ENCODE measurements at regions not wholly inside any gene's neighbourhood (a gene's known extent, or its start where the extent isn't known, plus 50 kb on each side); places are given as distances from the start of the nearest gene placed in this dataset.

DNA sequence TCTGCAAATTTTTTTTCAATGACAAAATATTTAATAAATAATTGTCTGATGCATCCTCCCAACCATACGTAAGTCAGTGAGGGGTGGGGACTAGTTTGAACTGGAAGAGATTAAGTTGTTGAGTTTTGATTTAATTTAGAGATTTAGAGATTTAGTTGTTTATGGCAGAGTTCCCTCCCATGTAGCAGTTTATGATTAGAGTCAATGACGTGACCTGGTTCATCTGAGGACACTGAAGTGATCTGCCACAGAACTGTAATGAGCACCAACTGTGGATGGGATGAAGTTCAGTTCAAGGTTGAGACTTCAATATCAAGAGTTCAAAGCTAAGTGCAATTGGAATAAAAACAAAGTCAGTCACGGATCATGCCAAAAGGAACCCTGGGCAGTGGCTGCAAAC is 609.3 kb downstream of the NOVA1 start:
- no peak for DNase-seq (ENCODE audit: low read depth)

DNA sequence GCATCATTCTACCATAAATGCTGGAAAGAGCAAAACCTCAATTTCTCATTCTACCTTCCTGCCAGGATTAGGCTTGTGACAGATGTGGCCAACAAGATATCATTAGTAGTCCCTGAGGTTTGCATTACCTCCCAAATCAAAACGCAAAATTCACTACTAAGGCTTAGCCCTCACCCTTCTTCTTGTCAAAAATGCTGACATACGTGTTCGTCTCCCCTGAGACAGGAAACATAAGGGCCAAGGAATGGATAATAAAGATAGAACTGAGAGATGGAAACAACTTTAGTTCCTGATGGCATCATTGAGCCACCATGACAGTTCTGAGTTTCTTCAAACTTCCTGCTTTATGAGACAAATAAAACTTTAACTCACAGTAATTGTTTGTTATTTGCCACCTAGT is 642.1 kb downstream of the NOVA1 start:
- DNase-seq (ENCODE audit: low read depth), result no peak

GRCh38 chr14:25953532-25954139 is 644.2 kb downstream of the NOVA1 start:
- no peak for DNase-seq (ENCODE audit: low read depth)

GRCh38 chr14:25945746-25946145 is 652.1 kb downstream of the NOVA1 start:
- no peak for DNase-seq (ENCODE audit: low read depth)

GRCh38 chr14:25944020-25944419 is 653.8 kb downstream of the NOVA1 start:
- DNase-seq (ENCODE audit: low read depth), result no peak

GRCh38 chr14:25943329-25943728 is 654.5 kb downstream of the NOVA1 start:
- no peak for DNase-seq (ENCODE audit: low read depth)

DNA sequence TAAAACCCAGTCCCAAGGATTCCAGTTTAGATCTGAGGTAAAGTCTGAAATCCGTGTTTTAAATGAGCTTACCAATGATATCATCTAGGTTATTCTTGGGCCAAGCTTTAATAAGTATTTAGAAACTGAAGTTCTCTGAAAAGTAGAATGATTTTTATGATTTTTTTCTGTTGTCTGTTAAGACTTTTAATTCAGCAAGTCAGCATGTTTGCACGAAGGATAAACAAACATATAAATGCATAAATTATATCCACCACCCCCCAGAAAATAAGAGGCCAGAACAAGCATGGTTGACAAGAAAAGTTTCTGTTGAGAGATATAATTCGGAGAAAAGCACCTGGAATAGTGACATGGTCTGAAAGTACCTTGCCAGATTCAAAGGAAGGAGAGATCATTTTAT is 655.7 kb downstream of the NOVA1 start:
- no peak for DNase-seq (ENCODE audit: low read depth)

DNA sequence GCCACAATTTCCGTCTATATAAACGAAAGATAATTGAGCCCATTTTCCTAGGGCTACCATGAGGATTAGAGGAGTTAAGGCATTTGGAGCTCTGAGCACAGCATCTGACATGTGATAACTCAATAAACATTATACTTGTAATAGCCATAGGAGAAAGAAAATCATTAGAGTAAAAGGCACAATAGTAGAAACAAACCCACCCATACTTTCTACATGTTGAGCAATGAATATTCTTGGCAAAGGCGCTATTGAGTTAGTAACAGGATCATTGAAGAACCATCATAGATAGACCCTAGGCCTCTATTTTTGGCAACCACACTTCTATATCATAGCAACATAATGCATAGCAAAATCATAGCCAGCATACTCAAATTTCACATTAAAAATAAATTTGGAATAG is 664.1 kb downstream of the NOVA1 start:
- DNase-seq (ENCODE audit: low read depth), result no peak

DNA sequence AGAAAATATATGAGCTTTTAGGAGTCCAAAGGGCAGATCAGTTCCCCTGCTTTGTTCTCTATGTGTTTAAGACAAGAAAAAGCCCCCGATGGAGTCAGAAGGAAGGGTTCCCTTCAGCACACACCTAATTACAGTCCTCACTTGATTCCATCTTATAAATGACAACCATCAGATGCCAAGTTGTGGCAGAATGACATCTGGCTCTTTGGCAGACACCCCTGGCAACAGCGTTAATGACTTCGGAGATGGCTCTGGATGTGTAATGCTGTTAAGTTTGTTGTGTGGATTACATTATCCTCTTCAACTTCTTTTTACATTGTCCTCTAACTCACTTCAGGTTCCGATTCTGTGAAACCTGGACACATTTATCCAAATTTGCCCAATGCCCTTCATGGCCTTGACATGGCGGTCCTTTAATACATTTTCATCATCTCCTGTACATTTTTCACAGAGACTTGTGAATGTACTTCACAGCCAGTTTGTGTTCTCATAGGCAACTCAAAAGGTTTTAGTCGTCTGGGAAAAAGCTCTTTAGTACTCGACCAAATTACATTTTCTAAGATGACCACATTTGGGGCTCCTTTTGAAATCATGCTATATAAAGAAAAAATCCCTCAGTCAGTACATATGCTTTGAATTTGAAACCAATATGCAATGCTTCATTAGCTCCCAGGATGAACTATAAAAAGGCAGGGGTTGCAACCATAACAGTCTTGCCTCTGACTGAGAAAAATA is 667.8 kb downstream of the NOVA1 start:
- no peak for DNase-seq (ENCODE audit: low read depth)

GRCh38 chr14:25911831-25912230 is 686.0 kb downstream of the NOVA1 start:
- DNase-seq (ENCODE audit: low read depth), result no peak

DNA sequence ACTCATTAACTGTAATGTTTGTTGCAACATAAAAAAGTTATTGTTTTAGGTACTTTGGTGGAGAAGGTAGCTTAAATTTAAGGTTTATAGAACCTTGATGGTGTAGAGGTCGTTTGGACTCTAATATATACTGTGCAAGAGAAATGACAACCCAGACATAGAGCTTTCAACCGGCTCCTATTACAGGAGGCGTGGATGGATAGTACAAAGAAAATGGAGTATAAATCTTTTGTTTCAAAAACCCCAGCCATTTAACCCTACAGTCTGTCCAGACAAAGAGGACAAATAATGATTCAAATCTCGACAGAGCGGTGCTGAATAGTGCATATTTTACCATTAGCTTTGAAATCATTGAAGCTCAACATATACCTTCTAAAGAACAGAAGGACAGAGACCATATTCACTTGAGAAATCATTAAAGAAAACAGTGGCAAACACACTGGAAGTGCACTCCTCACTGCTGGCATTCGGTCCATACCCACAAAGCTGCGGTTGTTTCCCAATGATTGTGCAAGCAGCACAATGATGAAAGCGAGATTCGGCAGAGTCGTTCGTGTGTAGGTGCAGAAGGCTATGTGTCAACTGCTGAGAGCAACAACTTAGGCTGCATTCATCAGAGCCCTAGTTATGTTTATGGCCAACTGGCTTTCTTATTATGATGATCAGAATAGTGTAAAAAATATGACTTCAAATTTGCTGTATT is 688.6 kb downstream of the NOVA1 start:
- no peak for DNase-seq (ENCODE audit: low read depth)

DNA sequence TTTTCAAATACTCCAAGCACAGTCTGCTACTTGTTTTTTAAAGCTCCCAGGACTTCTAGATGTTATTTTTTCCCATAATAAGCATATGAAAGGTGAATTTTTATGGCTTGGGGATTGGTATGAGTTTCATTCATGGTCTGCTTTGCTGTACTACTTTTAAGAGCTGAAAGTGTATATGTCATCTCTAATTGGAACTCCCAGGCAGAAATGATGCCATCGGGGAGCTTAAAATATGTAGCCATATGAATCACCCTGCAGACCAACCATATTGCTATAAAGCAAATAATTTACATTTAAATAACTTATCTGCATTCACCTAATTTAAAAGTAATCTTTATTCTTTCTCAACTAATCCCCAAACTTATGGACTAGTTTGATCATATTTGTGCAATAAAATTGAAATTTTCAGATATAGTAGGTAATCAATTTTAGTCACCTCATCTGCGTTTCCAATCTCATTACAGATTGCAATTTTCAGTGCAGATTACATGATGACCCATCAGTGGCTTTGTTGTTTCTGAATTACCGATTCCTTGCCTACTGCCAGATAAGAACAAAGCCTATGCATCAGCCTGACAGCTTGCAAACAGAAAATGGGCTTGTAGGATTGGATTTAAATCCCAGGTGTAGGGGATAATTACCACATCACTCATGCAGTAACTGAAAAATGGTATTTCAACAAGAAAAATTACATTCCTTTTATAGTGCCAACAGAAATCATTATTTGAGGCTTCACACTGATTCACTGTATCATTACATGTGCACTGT is 689.4 kb downstream of the NOVA1 start:
- DNase-seq (ENCODE audit: low read depth), result no peak

GRCh38 chr14:25904446-25904845 is 693.4 kb downstream of the NOVA1 start:
- DNase-seq (ENCODE audit: low read depth), result no peak

GRCh38 chr14:25899197-25899596 is 698.6 kb downstream of the NOVA1 start:
- DNase-seq (ENCODE audit: low read depth), result no peak

GRCh38 chr14:25896777-25897176 is 701.1 kb downstream of the NOVA1 start:
- no peak for DNase-seq (ENCODE audit: low read depth)

- no peak for DNase-seq (ENCODE audit: low read depth)
Observed at GRCh38 chr14:25895740-25896139, 702.1 kb downstream of the NOVA1 start.

DNA sequence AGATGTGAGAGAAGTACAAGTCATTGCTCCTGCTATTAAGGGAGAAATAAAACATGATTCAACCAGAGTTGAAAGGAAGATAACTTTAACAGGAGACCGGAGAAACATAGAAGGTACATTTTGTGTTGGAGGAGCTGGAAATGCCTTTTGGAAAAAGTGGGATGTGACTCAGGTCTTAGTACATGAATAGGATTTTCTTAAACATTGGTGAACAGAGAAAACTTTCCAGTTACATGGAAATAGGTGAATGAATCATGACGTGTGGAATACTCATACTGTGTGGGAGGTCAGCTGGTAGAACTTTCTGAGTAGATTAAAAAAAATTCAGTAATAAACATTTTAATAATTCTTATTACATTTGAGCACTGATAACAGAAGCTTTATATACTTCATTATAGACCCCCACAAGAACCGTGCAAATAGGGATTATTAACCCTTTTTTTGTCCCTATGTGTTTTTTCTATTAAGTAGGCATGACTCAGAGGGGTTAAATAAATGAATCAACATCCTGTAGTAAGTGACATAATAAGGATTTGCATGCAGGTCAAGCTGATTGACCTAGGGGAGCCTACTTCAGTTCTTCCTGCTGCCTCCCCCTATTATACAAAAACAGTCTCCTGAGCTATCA is 710.5 kb downstream of the NOVA1 start:
- peak; percentile 0 for DNase-seq (ENCODE audit: low read depth)

DNA sequence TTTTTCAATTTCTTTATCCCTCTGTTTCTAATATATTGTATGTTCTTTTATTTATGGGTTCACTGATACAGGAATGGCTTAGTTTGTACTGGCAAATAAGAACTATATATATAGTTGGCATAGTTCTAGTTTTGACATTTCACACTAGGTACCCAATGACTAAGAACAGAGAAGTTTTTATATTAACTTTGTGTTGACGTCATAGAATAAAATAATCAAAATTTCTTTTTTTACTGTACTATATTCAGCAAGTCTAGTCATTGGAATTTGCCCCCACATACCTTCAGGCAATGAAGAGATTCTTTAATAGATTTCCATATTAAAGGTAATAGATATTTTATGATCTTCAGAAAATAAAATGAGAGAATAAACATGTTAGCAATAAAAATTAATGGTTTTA is 713.2 kb downstream of the NOVA1 start:
- DNase-seq (ENCODE audit: low read depth), result no peak

- no peak for DNase-seq (ENCODE audit: low read depth)
Observed at GRCh38 chr14:25882899-25883298, 714.9 kb downstream of the NOVA1 start.

DNA sequence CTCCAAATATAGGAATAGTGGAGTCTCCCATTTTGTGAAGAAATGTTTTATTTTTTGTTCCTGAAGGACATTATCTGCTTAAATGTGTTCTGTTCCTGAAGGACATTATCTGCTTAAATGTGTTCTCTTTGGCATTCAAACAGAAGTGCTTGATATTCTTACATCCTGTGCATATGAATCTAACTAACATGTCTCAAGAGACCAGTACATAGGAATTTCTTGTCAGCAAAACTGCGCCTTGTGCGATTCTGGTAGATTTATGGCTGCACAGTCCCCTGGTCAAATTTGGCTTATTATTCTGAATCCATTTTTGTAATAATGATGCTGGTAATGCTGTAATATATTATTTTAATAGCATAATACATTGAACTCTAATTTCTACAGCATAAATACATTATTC is 722.4 kb downstream of the NOVA1 start:
- DNase-seq (ENCODE audit: low read depth), result no peak

GRCh38 chr14:25869854-25870253 is 728.0 kb downstream of the NOVA1 start:
- DNase-seq (ENCODE audit: low read depth), result no peak

All from amniotic epithelial cell (primary cell).